Tibial nerve (tissue), 3 donors: ENCODE measurements at regions not wholly inside any gene's neighbourhood (a gene's known extent, or its start where the extent isn't known, plus 50 kb on each side); places are given as distances from the start of the nearest gene placed in this dataset.

Experiments used
- POLR2A ChIP-seq, 2 donors: fragments of 450-650 bp; IDR thresholded peaks; one replicate each; pipeline ENCODE4 v1.6.1; 2017; ENCODE audit warnings: antibody characterized with exemption in 2 of 2, mild to moderate bottlenecking in 2 of 2, moderate library complexity in 2 of 2
- TF ChIP-seq, protein P1 (sequence below), 5 experiments: fragments of 200-600 bp in 3 of 5; fragments of 450-650 bp in 2 of 5; sonication (generic) in 3 of 5; IDR thresholded peaks; one replicate each; pipeline ENCODE4 v1.5.1; 2016 to 2019; ENCODE audit warnings: antibody characterized with exemption in 5 of 5, mild to moderate bottlenecking in 3 of 5, moderate library complexity in 2 of 5

DNA sequence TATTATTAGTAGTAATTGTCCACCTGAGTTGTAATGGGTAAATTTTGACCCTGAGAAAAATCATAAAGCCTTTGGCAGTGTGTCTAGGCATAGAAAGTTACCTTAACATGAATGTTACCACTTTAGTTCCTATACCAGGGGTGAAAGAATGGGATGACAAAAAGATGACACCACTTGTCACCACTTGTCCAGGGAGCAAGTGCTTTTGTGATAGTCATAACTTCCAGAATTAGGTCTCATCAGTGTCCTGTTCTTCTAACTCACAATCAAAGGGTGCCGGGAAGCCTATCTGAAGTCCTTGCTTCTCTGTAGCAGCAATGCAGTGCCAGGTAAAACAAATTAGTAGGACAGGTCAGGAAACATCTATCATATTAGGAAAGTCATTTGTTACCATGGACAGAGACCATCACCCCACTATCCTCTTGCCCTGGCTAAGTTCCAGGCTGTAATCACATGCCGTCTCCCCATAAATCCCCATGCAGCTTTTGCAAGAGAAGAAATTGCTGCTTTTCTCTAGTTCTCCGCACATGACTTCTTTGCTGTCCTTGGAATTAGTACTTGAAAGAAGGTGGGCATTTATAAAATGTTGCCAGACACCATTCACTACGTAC lies 156.5 kb upstream of the SGCD start:
- TF ChIP-seq, protein P1, sequence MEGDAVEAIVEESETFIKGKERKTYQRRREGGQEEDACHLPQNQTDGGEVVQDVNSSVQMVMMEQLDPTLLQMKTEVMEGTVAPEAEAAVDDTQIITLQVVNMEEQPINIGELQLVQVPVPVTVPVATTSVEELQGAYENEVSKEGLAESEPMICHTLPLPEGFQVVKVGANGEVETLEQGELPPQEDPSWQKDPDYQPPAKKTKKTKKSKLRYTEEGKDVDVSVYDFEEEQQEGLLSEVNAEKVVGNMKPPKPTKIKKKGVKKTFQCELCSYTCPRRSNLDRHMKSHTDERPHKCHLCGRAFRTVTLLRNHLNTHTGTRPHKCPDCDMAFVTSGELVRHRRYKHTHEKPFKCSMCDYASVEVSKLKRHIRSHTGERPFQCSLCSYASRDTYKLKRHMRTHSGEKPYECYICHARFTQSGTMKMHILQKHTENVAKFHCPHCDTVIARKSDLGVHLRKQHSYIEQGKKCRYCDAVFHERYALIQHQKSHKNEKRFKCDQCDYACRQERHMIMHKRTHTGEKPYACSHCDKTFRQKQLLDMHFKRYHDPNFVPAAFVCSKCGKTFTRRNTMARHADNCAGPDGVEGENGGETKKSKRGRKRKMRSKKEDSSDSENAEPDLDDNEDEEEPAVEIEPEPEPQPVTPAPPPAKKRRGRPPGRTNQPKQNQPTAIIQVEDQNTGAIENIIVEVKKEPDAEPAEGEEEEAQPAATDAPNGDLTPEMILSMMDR (IDR thresholded peaks at IDR 0.05): no peak
- TF ChIP-seq POLR2A (IDR thresholded peaks at IDR 0.05): no peak
